ENCODE measurements at regions not wholly inside any gene's neighbourhood (a gene's known extent, or its start where the extent isn't known, plus 50 kb on each side); places are given as distances from the start of the nearest gene placed in this dataset.

DNA sequence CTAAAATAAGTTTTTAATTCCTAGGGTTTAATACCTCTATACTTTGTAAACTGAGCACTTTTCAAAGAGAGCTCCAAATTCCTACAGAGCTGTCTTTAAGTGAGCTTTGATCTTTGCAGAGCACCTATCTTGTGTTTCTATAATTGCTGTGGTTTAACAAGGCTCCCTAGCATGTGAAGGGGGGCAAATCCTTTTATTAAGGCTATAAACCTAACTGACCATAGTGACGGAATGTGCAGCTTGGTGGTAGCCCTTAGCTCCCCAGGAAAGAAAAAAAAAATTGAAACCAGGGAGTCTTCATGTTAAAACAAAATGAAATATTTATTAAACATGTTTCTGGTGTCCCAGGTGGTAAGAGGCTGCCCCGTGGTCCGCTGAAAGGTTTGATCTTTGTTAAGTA, 78.6 kb upstream of the ETAA1 start:
- TF ChIP-seq POLR2AphosphoS5 (IDR thresholded peaks at IDR 0.05; ENCODE audit: low read depth), result no peak
- TF ChIP-seq, protein P1, sequence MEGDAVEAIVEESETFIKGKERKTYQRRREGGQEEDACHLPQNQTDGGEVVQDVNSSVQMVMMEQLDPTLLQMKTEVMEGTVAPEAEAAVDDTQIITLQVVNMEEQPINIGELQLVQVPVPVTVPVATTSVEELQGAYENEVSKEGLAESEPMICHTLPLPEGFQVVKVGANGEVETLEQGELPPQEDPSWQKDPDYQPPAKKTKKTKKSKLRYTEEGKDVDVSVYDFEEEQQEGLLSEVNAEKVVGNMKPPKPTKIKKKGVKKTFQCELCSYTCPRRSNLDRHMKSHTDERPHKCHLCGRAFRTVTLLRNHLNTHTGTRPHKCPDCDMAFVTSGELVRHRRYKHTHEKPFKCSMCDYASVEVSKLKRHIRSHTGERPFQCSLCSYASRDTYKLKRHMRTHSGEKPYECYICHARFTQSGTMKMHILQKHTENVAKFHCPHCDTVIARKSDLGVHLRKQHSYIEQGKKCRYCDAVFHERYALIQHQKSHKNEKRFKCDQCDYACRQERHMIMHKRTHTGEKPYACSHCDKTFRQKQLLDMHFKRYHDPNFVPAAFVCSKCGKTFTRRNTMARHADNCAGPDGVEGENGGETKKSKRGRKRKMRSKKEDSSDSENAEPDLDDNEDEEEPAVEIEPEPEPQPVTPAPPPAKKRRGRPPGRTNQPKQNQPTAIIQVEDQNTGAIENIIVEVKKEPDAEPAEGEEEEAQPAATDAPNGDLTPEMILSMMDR (IDR thresholded peaks at IDR 0.05; ENCODE audit: insufficient read depth, low read length), result no peak
